IPS-18a (cell line): ENCODE measurements at regions not wholly inside any gene's neighbourhood (a gene's known extent, or its start where the extent isn't known, plus 50 kb on each side); places are given as distances from the start of the nearest gene placed in this dataset.

Experiments
- H3K27ac ChIP-seq: one replicate; pipeline ENCODE4 v1.5.1; 2013; ENCODE audit warnings: low read length
- H3K27me3 ChIP-seq: one replicate; pipeline ENCODE4 v1.6.1; 2013; ENCODE audit warnings: mild to moderate bottlenecking, low read length; ENCODE audit not compliant: control insufficient read depth, insufficient read depth
- H3K36me3 ChIP-seq: one replicate; pipeline ENCODE4 v1.6.1; 2013; ENCODE audit warnings: low read depth, low read length; ENCODE audit not compliant: control insufficient read depth
- H3K4me1 ChIP-seq: one replicate; pipeline ENCODE4 v1.6.1; 2013; ENCODE audit warnings: low read depth, low read length; ENCODE audit not compliant: control insufficient read depth
- H3K4me3 ChIP-seq: one replicate; pipeline ENCODE4 v1.5.1; 2013; ENCODE audit warnings: low read length
- H3K9ac ChIP-seq: one replicate; pipeline ENCODE4 v1.6.1; 2013; ENCODE audit warnings: mild to moderate bottlenecking, low read length, moderate library complexity
- H3K9me3 ChIP-seq: one replicate; pipeline ENCODE4 v1.6.1; 2013; ENCODE audit warnings: low read depth, low read length; ENCODE audit not compliant: control insufficient read depth

DNA sequence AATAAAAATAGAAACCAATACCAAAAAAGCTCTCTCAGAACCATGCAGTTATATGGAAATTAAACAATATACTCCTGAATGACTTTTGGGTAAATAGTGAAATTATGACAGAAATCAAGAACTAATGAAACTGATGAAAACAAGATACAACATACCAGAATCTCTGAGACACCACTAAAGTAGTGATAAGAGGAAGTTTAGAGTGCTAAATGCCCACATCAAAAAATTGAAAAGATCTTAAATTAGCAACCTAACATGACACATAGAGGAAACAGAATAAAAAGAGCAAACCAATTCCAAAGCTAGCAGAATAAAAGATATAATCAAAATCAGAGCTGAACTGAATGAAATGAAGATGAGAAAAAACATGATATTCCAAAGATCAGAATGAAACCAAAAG, 430.9 kb downstream of the LTN1 start:
- H3K4me3 ChIP-seq: no peak overlapping the region
- no peak overlapping the region for H3K9ac ChIP-seq
- no peaks in the 10 kb centered on the region for H3K4me1 ChIP-seq
- no peaks in the 10 kb centered on the region for H3K36me3 ChIP-seq
- no peak overlapping the region for H3K27ac ChIP-seq
- H3K9me3 ChIP-seq: no peaks in the 10 kb centered on the region
- H3K27me3 ChIP-seq: no peaks in the 10 kb centered on the region

GRCh38 chr21:28554660-28555475, 437.8 kb downstream of the LTN1 start:
- Histone ChIP-seq H3K4me1 (peaks cover 3% of the 10 kb centered on the region), H3K4me3 (no peak overlapping the region), H3K27ac (no peak overlapping the region), H3K9ac (no peak overlapping the region), H3K36me3 (no peaks in the 10 kb centered on the region), H3K9me3 (no peaks in the 10 kb centered on the region), H3K27me3 (no peaks in the 10 kb centered on the region)

DNA sequence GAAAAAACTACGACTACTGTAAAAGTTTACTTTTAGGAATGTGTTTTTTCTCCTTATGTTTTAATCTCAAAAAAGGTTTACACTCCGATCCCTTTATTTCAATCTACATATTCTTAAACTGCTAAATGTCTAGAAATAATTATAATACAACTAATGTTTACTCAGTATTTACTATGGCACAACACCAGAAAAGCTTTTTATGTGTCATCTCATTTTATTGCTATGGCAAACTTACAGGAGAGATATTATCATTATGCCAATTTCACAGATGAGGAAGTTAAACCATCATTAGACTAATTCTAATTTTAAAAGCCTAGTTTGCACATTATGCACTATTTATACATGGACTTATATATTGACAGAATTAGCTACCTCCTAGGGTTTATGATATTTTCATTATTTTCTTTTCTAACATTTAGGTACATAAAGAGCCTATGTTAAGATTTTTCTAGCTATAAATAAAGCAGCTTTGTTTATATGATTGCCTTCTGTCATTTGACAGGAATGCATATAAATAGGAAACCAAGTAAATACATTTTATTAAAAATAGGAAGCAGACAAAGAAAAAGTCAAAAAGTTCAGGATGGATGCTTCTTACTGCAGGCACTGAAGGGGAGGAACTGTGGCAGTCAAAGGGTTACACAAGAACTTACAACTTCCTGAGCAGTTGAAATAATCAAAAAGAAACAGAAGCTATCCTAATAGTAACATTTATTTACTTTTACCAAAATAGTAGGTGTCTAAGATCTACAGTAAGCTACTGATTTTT, 442.4 kb downstream of the LTN1 start:
- Histone ChIP-seq H3K9ac (no peak overlapping the region), H3K36me3 (no peaks in the 10 kb centered on the region), H3K4me3 (no peak overlapping the region), H3K4me1 (peaks cover 3% of the 10 kb centered on the region), H3K27ac (no peak overlapping the region), H3K27me3 (no peaks in the 10 kb centered on the region), H3K9me3 (no peaks in the 10 kb centered on the region)

- Histone ChIP-seq H3K36me3 (no peaks in the 10 kb centered on the region), H3K4me3 (no peak overlapping the region), H3K27ac (no peak overlapping the region), H3K4me1 (no peaks in the 10 kb centered on the region), H3K9ac (no peak overlapping the region), H3K9me3 (no peaks in the 10 kb centered on the region), H3K27me3 (no peaks in the 10 kb centered on the region)
These were observed 444.4 kb downstream of the LTN1 start for GRCh38 chr21:28548291-28548690.

DNA sequence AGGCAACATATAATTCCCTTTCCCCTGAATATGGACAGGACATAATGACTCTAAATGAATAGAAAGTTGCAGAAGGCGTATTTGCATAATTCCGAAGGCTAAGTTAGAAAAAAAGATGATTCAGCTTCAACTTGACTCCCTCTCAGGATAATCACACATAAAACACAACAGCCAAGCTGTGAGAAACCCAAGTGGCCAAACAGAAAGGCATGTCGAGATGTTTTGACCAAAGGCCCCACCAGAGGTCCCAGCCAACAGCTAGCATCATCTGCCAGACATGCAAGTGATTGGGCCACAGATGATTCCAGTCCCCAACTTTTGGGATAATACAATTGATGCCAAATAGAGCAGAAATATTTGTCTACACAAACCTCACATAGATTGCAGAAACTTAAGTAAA, 444.9 kb downstream of the LTN1 start:
- Histone ChIP-seq H3K9me3 (no peaks in the 10 kb centered on the region), H3K36me3 (no peaks in the 10 kb centered on the region), H3K9ac (no peak overlapping the region), H3K4me1 (no peaks in the 10 kb centered on the region), H3K4me3 (no peak overlapping the region), H3K27ac (no peak overlapping the region), H3K27me3 (no peaks in the 10 kb centered on the region)

DNA sequence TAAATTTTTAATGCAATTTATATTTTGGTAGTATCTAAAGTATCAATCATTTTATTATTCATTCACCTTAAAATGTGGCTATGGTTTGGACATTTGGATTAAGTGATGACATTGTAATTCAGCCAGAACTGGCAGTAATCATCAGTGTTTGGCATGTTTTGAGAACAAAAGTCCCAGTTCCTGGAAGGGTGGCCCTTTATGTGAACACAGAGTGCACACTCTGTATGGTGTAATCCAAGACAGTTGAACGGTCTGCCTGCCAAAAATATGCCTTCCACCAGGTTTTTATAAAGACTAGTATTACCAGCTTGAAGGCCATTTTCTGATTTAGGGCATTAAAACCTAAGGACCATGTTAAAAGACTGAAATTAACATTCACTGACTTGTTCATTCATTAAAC, 448.7 kb downstream of the LTN1 start:
- Histone ChIP-seq H3K27me3 (no peaks in the 10 kb centered on the region), H3K36me3 (no peaks in the 10 kb centered on the region), H3K27ac (no peak overlapping the region), H3K9ac (no peak overlapping the region), H3K9me3 (no peaks in the 10 kb centered on the region), H3K4me3 (no peak overlapping the region), H3K4me1 (no peaks in the 10 kb centered on the region)

DNA sequence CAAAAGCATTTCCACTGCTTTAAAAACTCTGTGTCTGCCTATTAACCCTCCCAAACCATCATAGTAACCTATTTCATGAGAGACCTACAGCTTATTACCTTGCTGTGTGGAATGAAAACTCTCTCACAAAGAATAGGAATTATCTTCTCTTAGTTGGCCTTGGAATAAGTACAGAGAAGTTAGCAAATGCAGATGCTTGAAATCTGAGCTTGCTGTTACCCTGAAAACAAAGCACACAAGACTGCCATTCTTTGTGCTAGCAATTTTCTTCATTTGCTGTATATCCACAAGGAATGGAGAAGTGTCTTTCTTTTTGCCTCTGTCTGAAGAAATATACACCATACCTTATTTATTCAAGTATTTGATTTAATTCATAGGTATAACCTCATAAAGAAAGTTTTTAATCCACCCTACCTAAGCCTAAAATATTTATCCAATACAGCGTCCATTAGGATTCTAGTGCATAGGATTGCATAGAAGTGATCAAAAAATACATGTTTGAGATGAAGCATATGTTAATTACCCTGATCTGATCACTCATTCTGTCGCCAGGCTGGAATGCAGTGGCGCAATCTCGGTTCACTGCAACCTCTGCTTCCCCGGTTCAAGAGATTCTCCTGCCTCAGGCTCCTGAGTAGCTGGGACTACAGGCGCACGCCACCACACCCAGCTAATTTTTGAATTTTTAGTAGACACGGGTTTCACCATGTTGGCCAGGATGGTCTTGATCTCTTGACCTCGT, 451.1 kb downstream of the LTN1 start:
- Histone ChIP-seq H3K36me3 (no peaks in the 10 kb centered on the region), H3K27ac (no peak overlapping the region)

GRCh38 chr21:28540514-28540913, 452.2 kb downstream of the LTN1 start:
- Histone ChIP-seq H3K9ac (no peak overlapping the region), H3K27me3 (no peaks in the 10 kb centered on the region), H3K27ac (no peak overlapping the region), H3K4me1 (no peaks in the 10 kb centered on the region), H3K36me3 (no peaks in the 10 kb centered on the region), H3K4me3 (no peak overlapping the region), H3K9me3 (no peaks in the 10 kb centered on the region)

More for the DNA sequence above, 451.1 kb downstream of the LTN1 start:
- no peaks in the 10 kb centered on the region for H3K4me1 ChIP-seq
- H3K9ac ChIP-seq: no peak overlapping the region
- H3K4me3 ChIP-seq: no peak overlapping the region
- H3K9me3 ChIP-seq: no peaks in the 10 kb centered on the region
- H3K27me3 ChIP-seq: no peaks in the 10 kb centered on the region

- H3K9me3 ChIP-seq: no peaks in the 10 kb centered on the region
- H3K36me3 ChIP-seq: no peaks in the 10 kb centered on the region
- H3K4me1 ChIP-seq: no peaks in the 10 kb centered on the region
- no peak overlapping the region for H3K4me3 ChIP-seq
- H3K9ac ChIP-seq: no peak overlapping the region
- no peak overlapping the region for H3K27ac ChIP-seq
- no peaks in the 10 kb centered on the region for H3K27me3 ChIP-seq
These were observed 453.1 kb downstream of the LTN1 start for GRCh38 chr21:28539623-28539988.

GRCh38 chr21:28538987-28539622, 453.6 kb downstream of the LTN1 start:
- no peaks in the 10 kb centered on the region for H3K9me3 ChIP-seq
- no peaks in the 10 kb centered on the region for H3K4me1 ChIP-seq
- H3K27ac ChIP-seq: no peak overlapping the region
- H3K36me3 ChIP-seq: no peaks in the 10 kb centered on the region
- H3K4me3 ChIP-seq: no peak overlapping the region
- H3K27me3 ChIP-seq: no peaks in the 10 kb centered on the region
- H3K9ac ChIP-seq: no peak overlapping the region

DNA sequence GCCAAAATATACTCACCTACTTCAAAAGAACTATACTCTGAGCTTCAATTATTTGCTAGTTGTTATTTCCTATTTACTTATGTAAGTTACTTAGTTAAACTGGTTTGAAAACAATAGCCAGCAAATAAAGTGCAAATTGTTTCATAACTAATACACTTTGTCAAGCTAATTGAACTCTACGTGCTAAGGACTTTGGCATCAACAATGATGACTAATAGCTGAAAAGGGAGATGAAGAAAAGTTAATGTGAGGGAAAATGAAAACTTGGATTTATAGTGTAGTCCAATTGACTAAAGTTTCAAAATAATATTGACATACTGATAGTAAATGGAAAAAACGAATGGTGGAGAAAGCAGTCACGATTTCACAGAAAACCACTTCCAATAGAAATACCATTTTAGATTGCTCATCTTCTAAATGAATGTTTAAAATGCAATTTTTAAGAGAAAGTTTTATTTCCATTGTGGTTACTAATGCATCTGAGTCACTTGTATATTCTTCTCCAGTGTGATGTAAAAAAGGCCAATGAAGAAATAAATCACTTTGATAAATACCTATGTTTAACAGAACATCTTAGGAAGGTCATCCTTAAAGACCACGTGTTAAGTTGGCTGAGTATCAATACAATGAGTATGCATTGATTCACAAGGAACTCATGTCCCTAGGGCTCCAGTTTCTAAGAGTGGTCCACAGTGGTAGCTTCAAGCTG, 455.2 kb downstream of the LTN1 start:
- Histone ChIP-seq H3K4me1 (no peaks in the 10 kb centered on the region), H3K36me3 (no peaks in the 10 kb centered on the region), H3K9ac (no peak overlapping the region), H3K27ac (no peak overlapping the region), H3K9me3 (no peaks in the 10 kb centered on the region), H3K4me3 (no peak overlapping the region), H3K27me3 (no peaks in the 10 kb centered on the region)
